ENCODE measurements at regions not wholly inside any gene's neighbourhood (a gene's known extent, or its start where the extent isn't known, plus 50 kb on each side); places are given as distances from the start of the nearest gene placed in this dataset.

DNA sequence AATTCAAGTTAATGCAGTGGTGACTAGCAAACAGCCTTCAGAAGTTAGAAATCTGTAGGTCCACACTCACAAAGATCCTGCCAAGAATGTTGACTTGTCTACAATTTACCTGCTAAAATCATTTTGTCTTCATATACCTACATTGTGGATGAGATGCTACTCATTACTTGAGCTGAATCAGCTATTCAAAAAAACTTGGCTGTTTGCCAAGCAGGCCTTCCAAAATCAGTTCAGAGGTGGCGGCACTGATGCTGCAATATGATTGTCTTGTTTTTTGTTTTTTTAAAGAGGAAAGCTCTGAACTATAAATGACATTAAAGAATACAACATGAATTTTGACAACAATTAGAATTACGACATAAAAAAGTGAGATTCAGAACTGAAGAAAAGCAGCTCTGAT is 354.7 kb upstream of the KHDRBS2 start:
- Histone ChIP-seq H3K36me3 (no peaks in the 10 kb centered on the region), H3K27me3 (no peaks in the 10 kb centered on the region), H3K4me3 (no peak overlapping the region), H3K27ac (no peak overlapping the region), H3K4me1 (no peaks in the 10 kb centered on the region), H3K9me3 (no peaks in the 10 kb centered on the region)
- TF ChIP-seq, protein P1, sequence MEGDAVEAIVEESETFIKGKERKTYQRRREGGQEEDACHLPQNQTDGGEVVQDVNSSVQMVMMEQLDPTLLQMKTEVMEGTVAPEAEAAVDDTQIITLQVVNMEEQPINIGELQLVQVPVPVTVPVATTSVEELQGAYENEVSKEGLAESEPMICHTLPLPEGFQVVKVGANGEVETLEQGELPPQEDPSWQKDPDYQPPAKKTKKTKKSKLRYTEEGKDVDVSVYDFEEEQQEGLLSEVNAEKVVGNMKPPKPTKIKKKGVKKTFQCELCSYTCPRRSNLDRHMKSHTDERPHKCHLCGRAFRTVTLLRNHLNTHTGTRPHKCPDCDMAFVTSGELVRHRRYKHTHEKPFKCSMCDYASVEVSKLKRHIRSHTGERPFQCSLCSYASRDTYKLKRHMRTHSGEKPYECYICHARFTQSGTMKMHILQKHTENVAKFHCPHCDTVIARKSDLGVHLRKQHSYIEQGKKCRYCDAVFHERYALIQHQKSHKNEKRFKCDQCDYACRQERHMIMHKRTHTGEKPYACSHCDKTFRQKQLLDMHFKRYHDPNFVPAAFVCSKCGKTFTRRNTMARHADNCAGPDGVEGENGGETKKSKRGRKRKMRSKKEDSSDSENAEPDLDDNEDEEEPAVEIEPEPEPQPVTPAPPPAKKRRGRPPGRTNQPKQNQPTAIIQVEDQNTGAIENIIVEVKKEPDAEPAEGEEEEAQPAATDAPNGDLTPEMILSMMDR (IDR thresholded peaks at IDR 0.05): no peak
- intact Hi-C loops (cut with DNase I): no loop called here
- DNase-seq (ENCODE audit: low spot score in 2 of 2): no peak

DNA sequence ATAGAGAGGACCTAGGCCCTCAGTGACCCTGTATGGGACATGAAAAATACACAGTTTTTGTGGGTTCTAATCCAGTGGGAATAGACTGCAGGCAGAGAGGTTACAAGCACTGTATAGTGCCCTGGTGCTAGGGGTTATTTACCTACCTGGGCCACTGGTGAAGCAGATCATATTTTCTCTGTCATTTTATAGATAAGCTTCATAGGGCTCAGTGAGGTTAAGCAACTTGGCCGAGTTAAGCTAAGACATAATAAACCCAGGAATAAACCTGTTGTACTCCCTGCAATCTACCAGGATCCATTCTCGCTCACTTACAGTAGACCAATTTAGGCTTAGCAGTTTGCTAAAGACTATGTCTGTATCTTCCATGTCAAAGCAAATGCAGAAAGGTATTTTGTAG is 340.6 kb upstream of the KHDRBS2 start:
- Histone ChIP-seq H3K4me1 (no peaks in the 10 kb centered on the region), H3K9me3 (no peaks in the 10 kb centered on the region)
- intact Hi-C loops (cut with DNase I): no loop called here

DNA sequence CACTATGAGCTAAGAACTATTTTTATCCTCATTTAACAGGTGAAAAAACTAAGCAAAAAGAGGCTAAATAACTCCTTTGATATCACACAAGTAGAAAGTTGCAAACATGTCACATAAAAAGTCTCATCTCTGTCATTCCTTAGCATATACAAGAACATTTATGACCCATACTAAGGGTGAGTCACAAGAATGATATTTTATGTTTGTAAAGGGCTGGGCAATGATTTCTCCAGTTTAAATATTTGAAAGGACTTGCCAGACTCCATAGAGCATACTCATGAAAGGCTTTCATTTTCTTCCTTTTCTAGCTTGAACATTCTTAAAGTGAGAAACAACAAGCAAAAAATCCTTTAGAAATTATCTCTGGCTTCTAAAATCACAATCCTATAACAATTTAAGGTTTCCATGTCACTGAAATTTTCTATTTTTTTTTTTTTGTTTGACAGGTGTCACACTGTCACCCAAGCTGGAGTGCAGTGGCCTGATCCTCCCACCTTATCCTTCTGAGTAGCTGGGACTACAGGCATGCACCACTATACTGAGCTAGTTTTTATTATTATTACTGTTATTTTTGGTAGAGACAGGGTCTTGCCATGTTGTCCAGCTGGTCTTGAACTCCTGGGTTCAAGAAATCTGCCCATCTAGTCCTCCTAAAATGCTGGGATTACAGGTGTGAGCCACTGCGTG is 338.0 kb upstream of the KHDRBS2 start:
- no peaks in the 10 kb centered on the region for H3K27me3 ChIP-seq
- TF ChIP-seq, protein P1 (IDR thresholded peaks at IDR 0.05): no peak
- no peak overlapping the region for H3K4me3 ChIP-seq
- no peak overlapping the region for H3K27ac ChIP-seq
- H3K9me3 ChIP-seq: no peaks in the 10 kb centered on the region
- intact Hi-C loops (cut with DNase I): no loop called here
- no peaks in the 10 kb centered on the region for H3K4me1 ChIP-seq
- DNase-seq (ENCODE audit: low spot score in 2 of 2): no peak
- H3K36me3 ChIP-seq: no peaks in the 10 kb centered on the region

More for the DNA sequence above, 340.6 kb upstream of the KHDRBS2 start:
- H3K27me3 ChIP-seq: no peaks in the 10 kb centered on the region
- TF ChIP-seq, protein P1 (IDR thresholded peaks at IDR 0.05): no peak
- H3K27ac ChIP-seq: no peak overlapping the region
- no peak for DNase-seq (ENCODE audit: low spot score in 2 of 2)
- no peaks in the 10 kb centered on the region for H3K36me3 ChIP-seq
- no peak overlapping the region for H3K4me3 ChIP-seq

DNA sequence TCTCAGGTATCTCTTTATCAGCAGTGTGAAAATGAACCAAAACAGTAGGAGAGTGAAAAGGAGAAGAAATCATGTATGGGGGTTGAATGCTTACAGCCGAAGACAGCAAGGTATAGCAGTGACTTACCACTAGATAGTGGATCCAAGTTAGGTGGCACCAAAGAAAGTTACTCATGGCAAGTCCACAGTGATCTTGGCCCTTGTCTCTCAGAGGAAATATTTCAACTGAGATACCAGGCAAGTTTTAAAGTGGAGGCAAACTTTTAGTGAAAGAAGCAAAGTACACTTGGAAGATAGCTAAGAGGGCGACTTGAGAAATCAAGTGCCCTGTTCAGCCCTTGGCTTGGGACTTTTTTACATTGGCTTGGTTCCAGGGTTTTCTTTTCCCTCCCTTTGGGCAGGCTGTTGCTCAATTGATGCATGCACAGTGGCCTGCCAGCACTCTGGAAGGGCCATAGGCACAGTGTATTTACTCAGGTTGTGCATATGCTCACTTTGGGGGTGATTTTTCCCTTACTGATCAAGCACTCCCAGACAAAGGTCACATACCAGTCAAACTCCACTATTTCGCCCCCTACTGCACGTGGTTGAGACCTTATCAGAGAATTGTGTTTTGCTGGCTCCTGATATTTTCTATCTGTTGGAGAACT is 329.5 kb upstream of the KHDRBS2 start:
- H3K4me3 ChIP-seq: no peak overlapping the region
- TF ChIP-seq, protein P1 (IDR thresholded peaks at IDR 0.05): no peak
- intact Hi-C loops (cut with DNase I): no loop called here

DNA sequence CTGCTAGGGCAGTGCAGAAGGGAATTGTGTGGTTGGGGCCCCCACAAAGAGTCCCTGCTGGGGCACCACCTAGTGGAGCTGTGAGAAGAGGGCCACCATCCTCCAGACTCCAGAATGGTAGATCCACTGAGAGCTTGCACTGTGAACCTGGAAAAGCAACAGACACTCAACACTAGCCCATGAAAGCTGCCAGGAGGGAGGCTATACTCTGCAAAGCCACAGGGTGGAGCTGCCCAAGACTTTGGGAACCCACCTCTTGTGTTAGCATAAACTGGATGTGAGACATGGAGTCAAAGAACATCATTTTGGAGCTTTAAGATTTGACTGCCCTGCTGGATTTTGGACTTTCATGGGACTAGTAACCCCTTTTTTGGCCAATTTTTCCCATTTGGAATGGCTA is 328.4 kb upstream of the KHDRBS2 start:
- no peak for DNase-seq (ENCODE audit: low spot score in 2 of 2)
- Histone ChIP-seq H3K4me3 (no peak overlapping the region), H3K27me3 (no peaks in the 10 kb centered on the region), H3K36me3 (no peaks in the 10 kb centered on the region), H3K4me1 (no peaks in the 10 kb centered on the region), H3K27ac (no peak overlapping the region), H3K9me3 (no peaks in the 10 kb centered on the region)
- TF ChIP-seq, protein P1 (IDR thresholded peaks at IDR 0.05): no peak
- intact Hi-C loops (cut with DNase I): no loop called here

More for the DNA sequence above, 329.5 kb upstream of the KHDRBS2 start:
- DNase-seq (ENCODE audit: low spot score in 2 of 2): no peak
- no peak overlapping the region for H3K27ac ChIP-seq
- no peaks in the 10 kb centered on the region for H3K36me3 ChIP-seq
- H3K4me1 ChIP-seq: no peaks in the 10 kb centered on the region
- H3K9me3 ChIP-seq: no peaks in the 10 kb centered on the region
- no peaks in the 10 kb centered on the region for H3K27me3 ChIP-seq

Data from ascending aorta (tissue), 2 donors.